ENCODE measurements at regions not wholly inside any gene's neighbourhood (a gene's known extent, or its start where the extent isn't known, plus 50 kb on each side); places are given as distances from the start of the nearest gene placed in this dataset.

- H3K36me3 ChIP-seq: no peaks in the 10 kb centered on the region
- H3K27me3 ChIP-seq: no peaks in the 10 kb centered on the region
- no peak for DNase-seq
- no peak overlapping the region for H3K4me3 ChIP-seq (ENCODE audit: low read depth, low read length)
- no peaks in the 10 kb centered on the region for H3K4me1 ChIP-seq
- TF ChIP-seq CTCF (IDR thresholded peaks at IDR 0.05; ENCODE audit: low read depth, low read length): no peak
- no peaks in the 10 kb centered on the region; the same call in 1 of the 2 replicates for H3K9me3 ChIP-seq
Measured at GRCh38 chr5:66477596-66477995, 118.6 kb upstream of the MAST4 start.

GRCh38 chr5:66494437-66494836 lies 101.8 kb upstream of the MAST4 start:
- peaks cover 4% of the 10 kb centered on the region for H3K4me1 ChIP-seq
- no peak for DNase-seq
- TF ChIP-seq CTCF (IDR thresholded peaks at IDR 0.05; ENCODE audit: low read depth, low read length): peak; percentile 38
- no peaks in the 10 kb centered on the region for H3K36me3 ChIP-seq
- H3K9me3 ChIP-seq: no peaks in the 10 kb centered on the region
- no peaks in the 10 kb centered on the region for H3K27me3 ChIP-seq
- H3K4me3 ChIP-seq (ENCODE audit: low read depth, low read length): no peak overlapping the region

GRCh38 chr5:66498791-66499207 lies 97.4 kb upstream of the MAST4 start:
- Histone ChIP-seq H3K4me3 (ENCODE audit: low read depth, low read length) (no peak overlapping the region), H3K4me1 (peaks cover 4% of the 10 kb centered on the region), H3K9me3 (no peaks in the 10 kb centered on the region), H3K27me3 (no peaks in the 10 kb centered on the region), H3K36me3 (no peaks in the 10 kb centered on the region)
- peak; percentile 61 for DNase-seq
- peak; percentile 79 for TF ChIP-seq CTCF (IDR thresholded peaks at IDR 0.05; ENCODE audit: low read depth, low read length)

GRCh38 chr5:66503203-66503789 lies 92.9 kb upstream of the MAST4 start:
- no peak for TF ChIP-seq CTCF (IDR thresholded peaks at IDR 0.05; ENCODE audit: low read depth, low read length)
- H3K36me3 ChIP-seq: no peaks in the 10 kb centered on the region
- no peaks in the 10 kb centered on the region for H3K9me3 ChIP-seq
- no peak for DNase-seq
- peaks cover 4% of the 10 kb centered on the region for H3K4me1 ChIP-seq
- H3K27me3 ChIP-seq: no peaks in the 10 kb centered on the region
- H3K4me3 ChIP-seq (ENCODE audit: low read depth, low read length): no peak overlapping the region

- Histone ChIP-seq H3K27me3 (no peaks in the 10 kb centered on the region), H3K4me3 (ENCODE audit: low read depth, low read length) (no peak overlapping the region), H3K36me3 (no peaks in the 10 kb centered on the region), H3K9me3 (no peaks in the 10 kb centered on the region), H3K4me1 (no peaks in the 10 kb centered on the region)
- no peak for TF ChIP-seq CTCF (IDR thresholded peaks at IDR 0.05; ENCODE audit: low read depth, low read length)
- DNase-seq: no peak
Measured at GRCh38 chr5:66507106-66507505, 89.1 kb upstream of the MAST4 start.

- H3K36me3 ChIP-seq: no peaks in the 10 kb centered on the region
- H3K27me3 ChIP-seq: no peaks in the 10 kb centered on the region
- H3K4me3 ChIP-seq (ENCODE audit: low read depth, low read length): no peak overlapping the region
- H3K9me3 ChIP-seq: no peaks in the 10 kb centered on the region
- H3K4me1 ChIP-seq: no peaks in the 10 kb centered on the region
- TF ChIP-seq CTCF (IDR thresholded peaks at IDR 0.05; ENCODE audit: low read depth, low read length): no peak
- DNase-seq: no peak
Measured at GRCh38 chr5:66511491-66511890, 84.7 kb upstream of the MAST4 start.

Data from BE2C (cell line).